NAMALWA (cell line): ENCODE measurements at regions not wholly inside any gene's neighbourhood (a gene's known extent, or its start where the extent isn't known, plus 50 kb on each side); places are given as distances from the start of the nearest gene placed in this dataset.
"Not testable (repeated sequence)": the region's sequence is repeated elsewhere in the genome, so short reads cannot be mapped to it uniquely, and the experiment has no call there.

ENCODE experiments used
- DNase-seq: peaks from one replicate; pipeline ENCODE4 v3.0.0-alpha.2; 2015; ENCODE audit warnings: low spot score

DNA sequence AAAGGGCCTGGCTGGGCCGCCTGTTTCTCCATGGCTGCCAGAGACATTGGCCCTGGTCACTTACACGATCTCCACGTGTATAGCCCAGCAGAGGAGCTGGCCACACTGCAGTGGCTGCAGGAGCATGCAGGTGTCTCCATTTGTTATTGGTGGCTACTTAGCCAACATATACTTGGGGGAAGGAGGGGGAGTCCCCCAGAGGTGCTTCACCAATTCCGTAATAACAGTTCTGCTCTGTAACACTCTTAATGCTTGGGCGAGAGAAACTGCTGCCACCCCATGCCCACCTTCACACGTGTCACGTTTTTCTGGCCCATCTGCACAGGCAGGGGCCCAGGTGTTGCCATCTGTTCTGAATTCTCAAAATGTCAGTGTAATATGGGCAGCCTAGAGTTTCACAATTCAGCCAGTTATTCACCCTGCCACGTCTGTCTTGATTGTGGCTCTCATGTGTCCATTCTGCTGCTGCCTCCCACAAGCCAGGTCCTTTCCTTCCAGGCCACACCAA, 353.5 kb downstream of the BCL2L11 start:
- peak; percentile 37 for DNase-seq

GRCh38 chr2:111478335-111478734, 357.6 kb downstream of the BCL2L11 start:
- not testable (repeated sequence) for DNase-seq

DNA sequence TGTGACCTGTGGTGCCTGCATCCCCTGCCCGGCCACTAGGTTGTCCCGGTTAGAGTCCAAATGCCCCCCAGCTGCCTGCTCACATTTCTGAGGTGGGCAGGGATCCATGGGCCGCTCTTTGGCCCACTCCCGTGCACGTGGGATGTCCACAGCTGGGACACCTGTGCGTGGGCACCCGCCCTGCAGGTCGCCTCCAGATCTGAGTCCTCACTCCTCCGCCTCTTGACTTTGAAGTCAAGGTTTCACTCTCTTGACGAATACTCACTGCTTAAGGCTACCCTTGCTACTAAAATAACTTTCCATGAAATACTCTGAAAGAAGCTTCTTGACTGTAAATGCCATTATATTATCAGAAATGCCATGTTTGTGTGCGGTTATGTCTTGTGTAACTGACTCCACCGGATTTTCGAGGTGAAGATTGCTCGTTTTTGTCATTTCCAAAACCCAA, 358.2 kb downstream of the BCL2L11 start:
- not testable (repeated sequence) for DNase-seq

DNA sequence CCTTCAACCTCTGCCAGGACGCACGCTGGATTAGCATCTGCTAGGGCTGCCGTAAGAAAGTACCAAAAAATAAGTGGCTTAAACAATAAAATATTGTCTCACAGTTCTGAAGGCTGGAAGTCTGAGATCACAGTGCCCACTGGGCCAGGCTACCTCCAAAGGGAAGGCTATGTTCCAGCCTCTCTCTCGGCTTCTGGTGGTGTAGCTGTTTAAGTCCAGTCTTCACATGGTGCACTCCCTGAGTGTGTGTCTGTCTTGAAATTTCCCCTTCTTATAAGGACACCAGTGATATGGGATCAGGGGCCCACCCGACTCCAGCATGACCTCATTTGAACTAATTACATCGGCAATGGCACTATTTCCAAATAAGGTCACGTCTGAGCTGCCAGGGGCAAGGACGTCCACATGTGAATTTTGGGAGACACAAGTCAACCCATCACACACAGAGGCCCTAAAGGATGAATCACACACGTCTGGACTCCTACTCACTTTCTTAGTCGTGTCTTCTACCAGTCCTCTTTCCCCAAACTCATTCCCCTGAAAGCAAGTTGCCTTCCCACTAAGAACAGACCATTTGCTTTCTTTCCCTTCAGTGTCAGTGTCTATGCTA, 359.4 kb downstream of the BCL2L11 start:
- not testable (repeated sequence) for DNase-seq

DNA sequence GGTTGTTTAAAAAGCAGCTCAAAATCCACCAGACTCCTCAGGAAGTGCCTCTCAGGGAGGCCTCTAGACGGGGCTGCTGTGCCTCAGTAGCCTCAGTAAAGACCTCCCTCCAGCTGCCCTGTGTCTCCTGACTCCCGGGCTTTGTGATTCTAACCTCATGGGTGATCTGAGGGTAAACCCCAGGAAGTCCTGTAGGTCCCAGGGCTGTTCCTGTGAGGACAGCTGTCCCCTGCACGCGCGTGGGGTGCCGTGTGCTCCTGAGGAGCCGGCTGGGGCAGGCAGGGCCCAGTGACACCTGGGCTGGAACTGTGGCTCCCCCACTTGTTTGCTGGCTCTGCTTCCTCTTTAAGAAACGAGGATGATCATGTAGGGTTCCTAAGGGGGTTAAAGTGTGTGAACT, 359.9 kb downstream of the BCL2L11 start:
- peak; percentile 22 for DNase-seq

- not testable (repeated sequence) for DNase-seq
Measured at GRCh38 chr2:111481219-111481618, 360.5 kb downstream of the BCL2L11 start.

DNA sequence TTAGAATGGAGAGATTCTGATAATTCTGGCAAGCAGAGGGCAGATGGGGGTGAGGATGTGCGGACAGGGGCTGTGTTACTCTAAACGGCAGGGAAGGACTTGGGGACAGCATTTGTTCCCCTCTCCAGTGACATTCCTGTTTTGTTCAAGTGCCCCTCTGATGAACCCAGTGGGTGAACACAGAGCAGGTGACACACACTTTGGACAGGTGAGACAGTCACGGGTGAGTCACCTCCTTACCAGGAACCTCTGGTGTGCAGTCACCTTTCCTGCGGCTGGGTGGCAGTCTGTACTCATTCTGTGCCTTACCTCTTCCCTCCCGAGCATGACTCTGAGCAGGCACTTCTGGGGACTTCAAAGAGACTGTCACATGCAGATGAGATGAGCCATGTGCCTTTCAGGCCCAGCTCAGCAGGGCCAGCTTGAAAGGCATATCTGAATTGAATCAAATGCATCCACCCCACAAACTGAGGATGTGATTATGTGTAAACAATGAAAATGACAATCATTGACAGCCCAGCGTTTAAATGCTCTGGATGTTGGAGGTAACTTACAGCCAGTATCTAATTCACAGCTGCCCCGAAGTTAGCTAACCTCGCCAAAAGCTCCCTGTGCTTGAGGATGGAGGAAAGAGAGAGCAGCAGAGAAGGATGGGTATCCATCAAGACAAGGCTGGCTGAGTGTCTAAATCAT, 362.4 kb downstream of the BCL2L11 start:
- DNase-seq, result not testable (repeated sequence)

DNA sequence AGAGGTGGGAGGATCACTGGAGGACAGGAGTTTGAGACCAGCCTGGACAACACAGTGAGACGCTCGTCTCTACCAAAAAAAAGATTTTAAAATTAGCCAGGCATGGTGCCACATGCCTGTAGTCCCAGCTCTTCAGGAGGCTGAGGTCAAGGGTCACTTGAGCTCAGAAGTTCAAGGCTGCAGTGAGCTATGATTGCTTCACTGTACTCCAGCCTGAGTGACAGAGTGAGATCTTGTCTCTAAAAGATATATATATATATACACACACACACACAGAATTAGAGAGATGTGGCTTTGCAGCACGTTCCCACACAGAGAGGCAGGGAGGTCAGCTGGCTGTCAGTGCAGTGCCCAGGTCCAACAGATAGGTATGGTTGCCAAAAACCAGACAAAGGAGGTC, 363.4 kb downstream of the BCL2L11 start:
- not testable (repeated sequence) for DNase-seq

- not testable (repeated sequence) for DNase-seq
Measured at GRCh38 chr2:111485895-111486294, 365.2 kb downstream of the BCL2L11 start.

DNA sequence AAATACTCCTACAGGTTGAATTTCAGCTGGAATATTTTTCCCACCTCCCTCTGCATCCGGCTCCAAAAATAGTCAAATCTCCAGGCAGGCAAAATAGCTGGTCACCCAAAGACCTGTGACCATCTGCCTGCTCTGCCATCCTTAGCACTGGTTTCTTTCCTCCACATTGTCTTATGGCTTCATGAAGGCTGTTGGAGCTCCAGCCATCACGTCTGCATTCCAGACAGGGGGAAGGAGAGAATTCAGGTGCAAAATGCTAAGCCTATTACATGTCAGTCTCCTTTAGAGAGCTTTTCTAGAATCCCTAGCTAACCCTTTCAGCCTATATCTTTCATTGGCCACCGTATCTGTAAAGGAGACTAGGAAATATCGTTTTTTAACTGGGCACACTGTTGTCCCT, 367.7 kb downstream of the BCL2L11 start:
- not testable (repeated sequence) for DNase-seq

GRCh38 chr2:111489460-111489859, 368.7 kb downstream of the BCL2L11 start:
- not testable (repeated sequence) for DNase-seq

DNA sequence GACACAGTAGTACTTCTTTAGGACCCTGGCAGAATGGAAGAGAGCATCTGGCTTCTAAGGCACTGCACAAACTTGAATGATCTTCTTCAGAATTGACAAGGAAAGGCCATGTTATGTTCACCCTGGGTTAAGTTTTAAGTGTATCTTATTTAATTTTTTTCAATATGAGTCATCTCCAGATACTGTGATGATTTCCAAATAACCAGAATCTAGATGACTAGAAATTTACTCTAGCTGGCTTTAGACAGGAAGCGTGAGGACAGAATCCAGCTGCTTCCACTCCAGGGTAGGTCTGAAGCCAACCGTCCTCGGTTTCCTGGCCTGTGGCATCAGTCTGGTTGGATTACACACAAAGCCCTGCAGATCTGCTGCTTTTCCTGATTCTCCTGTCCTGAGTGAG, 370.5 kb downstream of the BCL2L11 start:
- not testable (repeated sequence) for DNase-seq

DNA sequence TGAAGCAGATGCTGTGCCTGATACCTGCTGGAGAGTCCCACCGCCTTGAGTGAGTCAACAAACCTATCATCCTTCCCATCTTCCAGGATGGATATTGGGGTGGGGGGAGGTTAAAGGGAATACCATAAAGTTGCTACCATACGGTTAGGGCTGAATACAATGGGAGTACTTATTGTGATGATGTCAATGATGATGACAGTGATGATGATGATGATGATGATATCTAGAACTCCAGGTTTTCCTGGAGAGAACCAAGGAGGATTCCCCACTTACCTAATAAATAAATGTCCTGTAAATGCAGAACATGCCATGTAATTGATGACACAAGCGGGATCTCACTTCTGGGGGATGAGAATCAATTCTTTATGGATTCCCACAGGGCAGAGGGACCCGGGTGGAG, 370.9 kb downstream of the BCL2L11 start:
- not testable (repeated sequence) for DNase-seq

DNA sequence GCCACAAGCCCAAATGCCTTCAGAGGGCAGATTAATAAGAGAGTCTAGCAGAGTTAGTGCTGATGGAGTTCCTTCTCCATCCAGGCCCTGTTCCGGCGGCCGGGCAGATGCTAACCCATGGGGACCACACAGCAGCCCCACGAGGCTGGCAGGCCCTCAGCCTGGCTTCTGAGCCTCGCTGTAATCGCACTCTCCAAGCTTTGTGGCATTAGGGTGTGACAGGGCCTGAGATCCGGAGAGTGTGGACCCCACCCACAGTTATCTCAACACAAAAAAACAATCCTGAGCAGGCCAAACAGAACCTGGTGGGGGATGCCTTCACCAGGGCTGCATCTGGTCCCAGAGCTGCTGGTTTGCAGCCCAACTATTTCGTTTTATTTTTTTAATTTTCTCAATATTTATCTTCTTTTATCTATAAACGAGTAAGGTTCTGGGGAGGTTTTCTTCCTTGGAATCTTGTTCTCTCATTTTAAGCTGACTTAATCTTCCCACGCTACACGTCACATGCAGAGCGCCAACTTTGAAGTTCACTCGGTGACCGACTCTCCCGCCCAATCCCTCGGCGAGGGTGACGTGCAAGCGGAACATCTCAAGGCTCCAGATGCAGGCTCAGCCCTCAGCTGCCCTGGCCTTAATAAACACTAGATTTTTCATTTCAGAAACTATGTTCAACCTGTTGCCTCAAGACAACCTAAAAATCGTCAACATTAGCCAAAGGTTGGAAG, 372.4 kb downstream of the BCL2L11 start:
- not testable (repeated sequence) for DNase-seq

DNA sequence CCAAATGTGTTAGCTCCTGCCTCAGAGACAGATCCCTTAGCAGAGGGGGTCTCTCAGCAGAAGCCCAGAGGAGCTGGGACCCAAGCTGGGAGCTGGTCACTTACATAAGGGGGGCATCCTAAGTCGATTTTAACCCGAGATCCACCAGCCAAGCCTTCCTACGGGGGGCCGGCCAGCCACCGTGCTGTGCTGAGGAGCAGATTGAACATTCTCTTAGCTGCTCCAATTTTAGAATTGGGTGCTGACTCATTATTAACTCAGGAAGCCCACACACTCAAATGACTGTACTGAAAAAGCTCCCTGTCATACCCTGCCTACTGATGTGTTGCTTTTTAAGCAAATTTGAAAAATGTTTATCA, 373.0 kb downstream of the BCL2L11 start:
- not testable (repeated sequence) for DNase-seq

GRCh38 chr2:111494288-111494980, 373.7 kb downstream of the BCL2L11 start:
- not testable (repeated sequence) for DNase-seq

DNA sequence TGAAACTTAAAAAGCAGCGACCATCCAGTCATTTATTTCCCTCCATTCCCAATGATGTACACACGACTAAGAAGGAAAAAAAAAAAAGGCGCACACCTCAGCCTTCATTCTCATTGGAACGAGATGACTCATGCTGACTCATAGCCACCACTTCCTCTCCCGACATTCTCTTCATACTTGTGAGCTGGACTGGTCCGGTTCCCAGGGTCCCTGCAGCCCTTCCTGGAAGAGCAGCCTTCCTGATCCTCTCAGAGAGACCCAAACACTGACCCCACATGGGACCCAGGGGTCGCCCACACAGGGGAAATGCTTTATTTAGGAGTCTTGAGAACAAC, 374.2 kb downstream of the BCL2L11 start:
- DNase-seq, result not testable (repeated sequence)

DNA sequence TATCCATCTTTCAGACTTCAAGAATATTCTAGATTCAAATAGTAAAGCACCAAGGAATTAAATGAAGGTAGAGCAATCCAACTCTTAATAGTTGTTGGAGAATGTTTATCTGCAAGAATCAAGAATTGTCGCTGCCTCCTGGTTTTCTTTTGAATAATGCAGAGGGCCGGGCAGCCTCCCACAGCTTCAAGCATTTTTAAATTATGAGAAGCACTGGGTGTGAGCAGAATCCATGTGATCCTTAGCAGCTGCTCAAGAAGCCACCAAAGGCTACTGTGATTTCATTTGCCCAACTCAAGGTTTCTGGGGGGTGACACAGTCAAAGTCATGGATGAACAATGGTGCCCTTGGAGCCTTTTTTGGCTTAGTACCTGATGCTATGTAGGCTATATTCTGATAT, 374.9 kb downstream of the BCL2L11 start:
- not testable (repeated sequence) for DNase-seq

DNA sequence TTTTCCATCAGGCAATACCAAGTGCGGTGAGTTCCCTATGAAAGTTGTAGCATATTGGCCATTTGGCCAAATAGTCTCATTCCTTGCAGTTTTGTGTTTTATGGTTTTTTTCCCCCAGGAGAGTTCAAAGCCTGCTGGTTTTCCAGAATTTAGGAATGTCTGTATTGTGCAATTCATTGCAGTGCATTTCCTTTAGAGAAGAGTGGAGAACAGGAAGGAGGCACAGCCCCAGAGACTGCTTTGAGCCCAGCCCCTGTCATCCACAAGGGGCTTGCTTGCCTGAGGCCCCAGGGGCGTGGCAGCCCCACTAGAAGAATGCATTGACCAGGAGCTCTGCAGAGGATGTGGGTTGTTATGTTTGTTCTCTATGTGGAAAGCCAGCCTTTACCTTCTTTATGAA, 375.5 kb downstream of the BCL2L11 start:
- DNase-seq, result not testable (repeated sequence)

DNA sequence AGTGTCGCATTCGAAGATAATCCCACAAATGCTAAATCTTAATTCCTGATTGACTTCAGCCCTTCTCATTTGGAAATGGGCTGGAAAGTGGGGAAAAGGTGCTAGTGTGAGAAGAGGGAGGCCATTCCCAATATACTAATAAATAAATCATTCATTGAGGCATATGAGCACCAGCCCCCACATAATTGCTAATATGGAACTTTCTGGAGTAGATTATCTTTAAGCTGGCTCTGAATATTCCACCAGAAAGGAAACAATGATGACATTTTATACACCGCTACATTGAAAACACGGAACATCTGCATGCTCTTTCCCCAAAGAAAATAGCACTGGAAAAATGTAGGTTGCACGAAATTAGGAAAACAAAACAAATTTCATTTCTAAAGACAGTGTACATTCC, 376.1 kb downstream of the BCL2L11 start:
- not testable (repeated sequence) for DNase-seq

DNA sequence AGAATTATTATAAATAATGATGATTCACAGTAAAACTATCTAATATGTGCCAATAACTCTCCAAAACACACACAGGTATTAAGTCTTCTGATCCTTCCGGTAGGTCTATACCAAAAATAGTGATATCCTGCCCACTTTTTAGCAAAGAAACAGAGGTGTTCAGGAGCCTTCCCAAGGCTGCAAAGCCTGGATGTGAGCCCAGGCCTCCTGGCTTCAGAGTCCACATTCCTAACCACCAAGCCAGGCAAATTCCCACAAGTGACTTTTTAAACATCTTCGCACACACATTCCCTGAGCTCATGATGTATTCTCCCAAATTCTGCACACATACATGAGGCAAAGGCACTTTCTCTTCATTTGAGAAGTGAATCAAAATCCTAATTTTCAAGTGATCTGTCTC, 376.6 kb downstream of the BCL2L11 start:
- DNase-seq, result not testable (repeated sequence)

DNA sequence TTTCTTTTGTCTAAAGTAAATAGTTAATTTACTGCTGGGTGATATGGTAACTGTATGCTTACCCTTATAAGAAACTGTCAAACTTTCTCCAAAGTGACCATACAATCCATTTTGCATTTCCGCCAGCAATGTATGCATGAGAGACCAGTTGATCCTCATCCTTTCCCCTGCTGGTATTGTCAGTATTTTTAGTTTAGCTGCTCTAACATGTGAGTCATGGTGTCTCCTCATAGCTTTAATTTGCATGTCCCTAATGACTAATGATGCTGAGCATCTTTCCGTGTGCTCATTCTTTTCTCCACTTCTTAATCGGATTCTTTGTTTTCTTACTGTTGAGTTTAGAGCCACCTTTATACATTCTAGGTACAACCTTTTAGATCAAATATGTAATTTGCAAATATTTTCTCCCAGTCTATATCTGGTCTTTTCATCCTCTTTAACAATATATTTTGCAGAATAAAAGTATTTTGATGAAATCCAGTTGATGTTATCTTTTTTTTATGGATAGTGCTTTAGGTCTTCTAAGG, 379.9 kb downstream of the BCL2L11 start:
- DNase-seq, result not testable (repeated sequence)
